ENCODE measurements at regions not wholly inside any gene's neighbourhood (a gene's known extent, or its start where the extent isn't known, plus 50 kb on each side); places are given as distances from the start of the nearest gene placed in this dataset.

DNA sequence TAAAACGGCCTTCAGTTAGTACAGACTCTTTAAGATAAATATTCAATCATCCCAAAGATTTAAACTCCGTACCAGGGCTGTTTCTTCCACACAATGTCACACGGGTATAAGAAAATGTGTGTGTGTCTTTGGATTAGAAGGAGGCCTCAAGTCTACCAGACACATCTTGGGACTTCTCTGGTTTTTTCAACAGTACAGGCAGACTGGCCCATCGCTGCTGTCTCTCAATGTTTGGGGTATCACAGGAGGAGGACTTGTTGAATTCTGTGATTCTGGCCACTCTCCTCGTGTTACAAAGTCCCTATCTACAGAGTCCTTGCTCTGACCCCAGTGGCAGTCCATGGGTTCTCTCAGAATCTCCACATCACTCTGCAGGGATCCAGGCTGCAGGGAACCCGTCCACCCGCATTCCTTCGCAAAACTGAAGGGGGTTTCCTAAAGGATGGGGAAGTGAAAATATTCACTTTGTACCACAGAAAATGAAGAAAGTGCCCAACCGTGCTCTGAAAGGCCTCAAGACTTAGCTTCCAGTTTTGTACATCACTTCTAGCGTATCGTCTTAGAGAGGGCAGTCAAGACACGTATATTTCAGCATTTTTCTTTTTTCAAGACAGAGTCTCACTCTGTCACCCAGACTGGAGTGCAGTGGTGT lies 373.2 kb downstream of the NPIPA8 start:
- TF ChIP-seq EGR1 (IDR thresholded peaks at IDR 0.05), result no peak
- TF ChIP-seq YY1 (IDR thresholded peaks at IDR 0.05; ENCODE audit: low read depth), result no peak
- no peak for TF ChIP-seq NFIC (IDR thresholded peaks at IDR 0.05)
- TF ChIP-seq CEBPB (IDR thresholded peaks at IDR 0.05), result no peak
- TF ChIP-seq TEAD4 (IDR thresholded peaks at IDR 0.05), result no peak
- no peak for TF ChIP-seq TCF12 (IDR thresholded peaks at IDR 0.05; ENCODE audit: low read depth)
- TF ChIP-seq RAD21 (IDR thresholded peaks at IDR 0.05; ENCODE audit: low read depth), result no peak
- no peak for TF ChIP-seq TAF1 (IDR thresholded peaks at IDR 0.05; ENCODE audit: low read depth)
- TF ChIP-seq CREB1 (IDR thresholded peaks at IDR 0.05; ENCODE audit: low read depth), result no peak
- TF ChIP-seq, protein P1, sequence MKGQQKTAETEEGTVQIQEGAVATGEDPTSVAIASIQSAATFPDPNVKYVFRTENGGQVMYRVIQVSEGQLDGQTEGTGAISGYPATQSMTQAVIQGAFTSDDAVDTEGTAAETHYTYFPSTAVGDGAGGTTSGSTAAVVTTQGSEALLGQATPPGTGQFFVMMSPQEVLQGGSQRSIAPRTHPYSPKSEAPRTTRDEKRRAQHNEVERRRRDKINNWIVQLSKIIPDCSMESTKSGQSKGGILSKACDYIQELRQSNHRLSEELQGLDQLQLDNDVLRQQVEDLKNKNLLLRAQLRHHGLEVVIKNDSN (IDR thresholded peaks at IDR 0.05), result no peak
- no peak for TF ChIP-seq ZBTB7A (IDR thresholded peaks at IDR 0.05; ENCODE audit: low read depth)
- TF ChIP-seq, protein P2, sequence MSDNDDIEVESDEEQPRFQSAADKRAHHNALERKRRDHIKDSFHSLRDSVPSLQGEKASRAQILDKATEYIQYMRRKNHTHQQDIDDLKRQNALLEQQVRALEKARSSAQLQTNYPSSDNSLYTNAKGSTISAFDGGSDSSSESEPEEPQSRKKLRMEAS (IDR thresholded peaks at IDR 0.05), result no peak
- TF ChIP-seq EP300 (IDR thresholded peaks at IDR 0.05; ENCODE audit: borderline replicate concordance), result no peak
- TF ChIP-seq, protein P3, sequence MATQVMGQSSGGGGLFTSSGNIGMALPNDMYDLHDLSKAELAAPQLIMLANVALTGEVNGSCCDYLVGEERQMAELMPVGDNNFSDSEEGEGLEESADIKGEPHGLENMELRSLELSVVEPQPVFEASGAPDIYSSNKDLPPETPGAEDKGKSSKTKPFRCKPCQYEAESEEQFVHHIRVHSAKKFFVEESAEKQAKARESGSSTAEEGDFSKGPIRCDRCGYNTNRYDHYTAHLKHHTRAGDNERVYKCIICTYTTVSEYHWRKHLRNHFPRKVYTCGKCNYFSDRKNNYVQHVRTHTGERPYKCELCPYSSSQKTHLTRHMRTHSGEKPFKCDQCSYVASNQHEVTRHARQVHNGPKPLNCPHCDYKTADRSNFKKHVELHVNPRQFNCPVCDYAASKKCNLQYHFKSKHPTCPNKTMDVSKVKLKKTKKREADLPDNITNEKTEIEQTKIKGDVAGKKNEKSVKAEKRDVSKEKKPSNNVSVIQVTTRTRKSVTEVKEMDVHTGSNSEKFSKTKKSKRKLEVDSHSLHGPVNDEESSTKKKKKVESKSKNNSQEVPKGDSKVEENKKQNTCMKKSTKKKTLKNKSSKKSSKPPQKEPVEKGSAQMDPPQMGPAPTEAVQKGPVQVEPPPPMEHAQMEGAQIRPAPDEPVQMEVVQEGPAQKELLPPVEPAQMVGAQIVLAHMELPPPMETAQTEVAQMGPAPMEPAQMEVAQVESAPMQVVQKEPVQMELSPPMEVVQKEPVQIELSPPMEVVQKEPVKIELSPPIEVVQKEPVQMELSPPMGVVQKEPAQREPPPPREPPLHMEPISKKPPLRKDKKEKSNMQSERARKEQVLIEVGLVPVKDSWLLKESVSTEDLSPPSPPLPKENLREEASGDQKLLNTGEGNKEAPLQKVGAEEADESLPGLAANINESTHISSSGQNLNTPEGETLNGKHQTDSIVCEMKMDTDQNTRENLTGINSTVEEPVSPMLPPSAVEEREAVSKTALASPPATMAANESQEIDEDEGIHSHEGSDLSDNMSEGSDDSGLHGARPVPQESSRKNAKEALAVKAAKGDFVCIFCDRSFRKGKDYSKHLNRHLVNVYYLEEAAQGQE (IDR thresholded peaks at IDR 0.05; ENCODE audit: low read depth), result no peak
- no peak for TF ChIP-seq FOXM1 (IDR thresholded peaks at IDR 0.05; ENCODE audit: borderline replicate concordance, low read depth)

DNA sequence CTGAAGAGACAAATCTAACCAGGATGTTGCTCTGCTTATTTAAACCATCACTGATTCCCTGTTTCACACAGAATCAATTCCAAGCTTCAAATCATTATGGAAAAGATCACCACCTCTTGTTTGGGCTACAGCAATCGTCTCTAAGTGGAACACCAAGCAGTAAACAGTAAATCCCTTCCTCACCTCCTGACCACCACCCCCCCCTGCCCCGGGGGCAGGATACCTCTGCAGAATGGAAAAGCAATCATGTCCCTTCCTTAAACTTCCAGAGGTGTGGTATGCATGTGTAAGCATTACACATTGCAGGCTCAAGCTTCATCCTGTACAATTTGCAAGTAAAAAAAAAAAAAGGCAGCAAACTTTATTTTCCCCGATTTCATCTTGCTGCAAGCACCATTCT lies 373.8 kb downstream of the NPIPA8 start:
- TF ChIP-seq CEBPB (IDR thresholded peaks at IDR 0.05) (no peak), NFIC (IDR thresholded peaks at IDR 0.05) (no peak), YY1 (IDR thresholded peaks at IDR 0.05; ENCODE audit: low read depth) (no peak), TEAD4 (IDR thresholded peaks at IDR 0.05) (no peak), EGR1 (IDR thresholded peaks at IDR 0.05) (no peak), ZBTB7A (IDR thresholded peaks at IDR 0.05; ENCODE audit: low read depth) (no peak)

DNA sequence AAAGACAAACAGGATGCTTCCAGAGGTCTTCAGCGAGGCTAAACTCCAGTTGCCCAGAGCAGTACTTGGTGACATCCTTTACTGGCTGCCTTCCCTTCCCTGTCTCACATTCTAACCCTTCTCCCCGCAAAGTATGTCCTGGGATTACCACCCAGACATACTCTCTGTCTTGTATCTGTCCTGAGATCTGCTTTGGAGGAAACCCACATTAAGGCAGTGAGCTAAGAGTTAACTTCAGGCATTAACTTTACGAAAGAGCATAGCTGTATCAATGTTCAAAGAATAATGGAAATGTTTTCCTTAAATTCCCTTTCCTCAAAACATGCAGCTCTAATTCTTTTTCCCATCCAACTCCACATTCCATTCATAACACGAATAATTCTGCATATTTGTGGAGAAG lies 385.2 kb downstream of the NPIPA8 start:
- TF ChIP-seq TEAD4 (IDR thresholded peaks at IDR 0.05), result no peak
- TF ChIP-seq FOXM1 (IDR thresholded peaks at IDR 0.05; ENCODE audit: borderline replicate concordance, low read depth), result no peak
- TF ChIP-seq, protein P2 (IDR thresholded peaks at IDR 0.05), result no peak
- TF ChIP-seq EP300 (IDR thresholded peaks at IDR 0.05; ENCODE audit: borderline replicate concordance), result no peak
- no peak for TF ChIP-seq CEBPB (IDR thresholded peaks at IDR 0.05)
- no peak for TF ChIP-seq NFIC (IDR thresholded peaks at IDR 0.05)
- no peak for TF ChIP-seq TCF12 (IDR thresholded peaks at IDR 0.05; ENCODE audit: low read depth)

DNA sequence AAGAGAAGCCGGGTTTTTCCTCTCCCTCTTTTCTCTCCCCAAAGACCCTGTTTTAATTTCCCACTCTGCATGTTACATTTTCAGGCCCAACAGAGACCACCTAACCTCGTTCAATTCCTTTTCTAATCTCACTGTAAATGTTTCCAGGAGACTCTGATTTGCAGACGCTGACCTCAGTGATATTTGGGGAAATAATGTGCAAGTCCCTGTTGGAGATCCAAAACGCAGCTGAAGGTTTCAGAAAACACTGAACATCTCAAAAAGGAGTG lies 386.6 kb downstream of the NPIPA8 start:
- TF ChIP-seq YY1 (IDR thresholded peaks at IDR 0.05; ENCODE audit: low read depth) (no peak), RAD21 (IDR thresholded peaks at IDR 0.05; ENCODE audit: low read depth) (no peak), FOXM1 (IDR thresholded peaks at IDR 0.05; ENCODE audit: borderline replicate concordance, low read depth) (no peak), TAF1 (IDR thresholded peaks at IDR 0.05; ENCODE audit: low read depth) (no peak), ZBTB7A (IDR thresholded peaks at IDR 0.05; ENCODE audit: low read depth) (no peak), CREB1 (IDR thresholded peaks at IDR 0.05; ENCODE audit: low read depth) (no peak), EGR1 (IDR thresholded peaks at IDR 0.05) (no peak), TCF12 (IDR thresholded peaks at IDR 0.05; ENCODE audit: low read depth) (no peak), EP300 (IDR thresholded peaks at IDR 0.05; ENCODE audit: borderline replicate concordance) (no peak), CEBPB (IDR thresholded peaks at IDR 0.05) (no peak), NFIC (IDR thresholded peaks at IDR 0.05) (no peak), TEAD4 (IDR thresholded peaks at IDR 0.05) (no peak)
- TF ChIP-seq, protein P1 (IDR thresholded peaks at IDR 0.05), result no peak
- TF ChIP-seq, protein P2 (IDR thresholded peaks at IDR 0.05), result no peak
- TF ChIP-seq, protein P3 (IDR thresholded peaks at IDR 0.05; ENCODE audit: low read depth), result no peak

DNA sequence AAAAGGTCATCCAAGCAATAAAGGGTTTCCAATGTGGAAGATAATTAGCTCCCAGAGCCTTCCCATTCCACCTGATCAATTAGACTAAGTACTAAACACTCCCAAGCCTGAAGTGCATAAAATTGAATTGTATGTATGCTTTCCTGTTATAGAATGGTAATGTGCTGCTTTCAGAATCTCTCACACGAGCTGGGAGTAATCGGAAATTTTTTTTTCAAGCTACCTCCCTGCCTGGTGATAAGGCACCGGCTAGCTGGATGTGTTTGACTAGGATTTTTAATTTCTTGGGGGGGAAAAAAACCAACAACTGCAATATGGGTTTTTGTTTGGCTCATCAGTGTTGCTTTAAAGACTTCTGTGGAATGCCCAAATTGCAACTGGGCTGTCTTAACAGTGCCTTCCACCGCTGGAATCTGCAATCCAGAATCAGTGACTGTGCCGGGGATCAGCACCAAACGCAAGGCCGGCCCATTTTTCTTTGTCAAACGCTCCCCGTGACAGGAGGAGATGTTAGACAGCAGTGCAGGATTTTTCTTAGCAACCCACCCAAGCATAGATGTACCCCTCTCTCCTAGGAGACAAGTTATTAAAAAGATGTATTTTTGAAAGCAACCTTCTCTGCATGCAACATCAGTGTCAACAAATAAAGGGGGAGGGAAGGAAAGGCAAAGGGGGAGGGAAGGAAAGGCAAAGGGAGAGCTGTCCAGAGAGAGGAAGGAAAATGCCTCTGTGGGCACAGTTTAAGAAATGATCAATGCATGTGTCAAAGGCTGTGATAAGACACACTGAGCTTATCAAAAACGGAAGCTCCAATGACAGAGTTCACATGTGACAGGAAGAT lies 387.2 kb downstream of the NPIPA8 start:
- TF ChIP-seq NFIC (IDR thresholded peaks at IDR 0.05), result no peak

Data from Ishikawa (cell line).